ENCODE measurements at regions not wholly inside any gene's neighbourhood (a gene's known extent, or its start where the extent isn't known, plus 50 kb on each side); places are given as distances from the start of the nearest gene placed in this dataset.

DNA sequence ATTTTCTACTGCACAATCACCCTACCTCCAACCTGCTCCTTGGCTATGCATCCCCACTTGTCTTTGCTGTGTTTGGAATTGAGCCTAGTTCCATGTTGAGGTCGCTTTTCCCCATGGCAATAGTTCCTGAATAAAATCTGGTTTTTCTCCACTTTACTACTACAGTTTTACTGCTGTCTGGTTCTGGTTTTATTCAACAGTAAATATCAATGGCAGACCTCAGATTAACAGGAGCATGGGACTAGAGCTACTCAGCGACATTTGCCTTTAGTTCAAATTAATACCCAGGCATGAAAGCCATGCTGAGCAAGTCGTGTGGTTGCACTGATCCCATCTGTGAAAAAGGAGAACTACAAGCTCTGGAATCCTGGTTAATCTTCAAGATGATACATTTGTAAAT lies 460.3 kb downstream of the GRXCR1 start:
- no peak overlapping the region for H2AFZ ChIP-seq (ENCODE audit: low read depth, low read length)
- H3K27ac ChIP-seq (ENCODE audit: insufficient read depth, low read depth, low read length) = no peak overlapping the region
- H3K27me3 ChIP-seq (ENCODE audit: control insufficient read depth in 2 of 2, insufficient read depth in 2 of 2, low read length in 2 of 2) = no peaks in the 10 kb centered on the region
- no TSS peak for BruUV-seq (replicated peaks)
- intact Hi-C loops (cut with micrococcal nuclease) (no loop called here), dilution Hi-C loops (cut with MboI; ENCODE audit: extremely low pct_ligation_motif_present, low sequenced_read_pairs) (no loop called here)
- no peak overlapping the region for H3K4me2 ChIP-seq (ENCODE audit: insufficient read depth, low read length)
- H3K4me1 ChIP-seq (ENCODE audit: control insufficient read depth, extremely low read depth, insufficient read depth, low read length) = no peaks in the 10 kb centered on the region
- H3K36me3 ChIP-seq (ENCODE audit: control insufficient read depth in 2 of 2, extremely low read depth in 1 of 2, insufficient read depth in 2 of 2, low read length in 2 of 2) = no peaks in the 10 kb centered on the region
- TF ChIP-seq MAX (IDR thresholded peaks at IDR 0.05; ENCODE audit: insufficient read depth, insufficient read length) (no peak), POLR2A (IDR thresholded peaks at IDR 0.05; ENCODE audit: low read depth, low read length) (no peak), JUN (IDR thresholded peaks at IDR 0.05; ENCODE audit: borderline replicate concordance, insufficient read depth, insufficient read length, low read depth) (no peak), FOS (IDR thresholded peaks at IDR 0.05; ENCODE audit: borderline replicate concordance, insufficient read depth, low read length) (no peak)
- no peaks in the 10 kb centered on the region for H3K79me2 ChIP-seq (ENCODE audit: control insufficient read depth, insufficient read depth, low read length)
- ChIA-PET POLR2A (no interaction called here), CTCF (no interaction called here)
- H3K9me3 ChIP-seq (replicated peaks; ENCODE audit: control insufficient read depth, insufficient read depth, low read length) = no peaks in the 10 kb centered on the region
- no peaks in the 10 kb centered on the region for H4K20me1 ChIP-seq (replicated peaks; ENCODE audit: control insufficient read depth, extremely low read depth, insufficient read depth, low read length)
- no peak overlapping the region for H3K4me3 ChIP-seq (replicated peaks in 1 of 3; ENCODE audit: insufficient read depth in 1 of 3, low read depth in 1 of 3, low read length in 3 of 3)
- DNase-seq (ENCODE audit: low read depth, low spot score) = no peak
- H3K9ac ChIP-seq (replicated peaks; ENCODE audit: extremely low read depth, insufficient read depth, low read length) = no peak overlapping the region
- no peak for FAIRE-seq
- no peaks in the 10 kb centered on the region for H3K9me1 ChIP-seq (replicated peaks; ENCODE audit: control insufficient read depth, extremely low read depth, insufficient read depth, low read length)

GRCh38 chr4:43353552-43353951 lies 461.0 kb downstream of the GRXCR1 start:
- H3K9me3 ChIP-seq (replicated peaks; ENCODE audit: control insufficient read depth, insufficient read depth, low read length) = no peaks in the 10 kb centered on the region
- no peaks in the 10 kb centered on the region for H3K27me3 ChIP-seq (ENCODE audit: control insufficient read depth in 2 of 2, insufficient read depth in 2 of 2, low read length in 2 of 2)
- intact Hi-C loops (cut with micrococcal nuclease) = no loop called here
- H3K9me1 ChIP-seq (replicated peaks; ENCODE audit: control insufficient read depth, extremely low read depth, insufficient read depth, low read length) = no peaks in the 10 kb centered on the region
- H3K4me1 ChIP-seq (ENCODE audit: control insufficient read depth, extremely low read depth, insufficient read depth, low read length) = no peaks in the 10 kb centered on the region
- dilution Hi-C loops (cut with MboI; ENCODE audit: extremely low pct_ligation_motif_present, low sequenced_read_pairs) = no loop called here
- H3K4me3 ChIP-seq (replicated peaks in 1 of 3; ENCODE audit: insufficient read depth in 1 of 3, low read depth in 1 of 3, low read length in 3 of 3) = no peak overlapping the region
- no peak overlapping the region for H3K4me2 ChIP-seq (ENCODE audit: insufficient read depth, low read length)
- no peak overlapping the region for H2AFZ ChIP-seq (ENCODE audit: low read depth, low read length)
- no peak for DNase-seq (ENCODE audit: low read depth, low spot score)
- POLR2A ChIA-PET = no interaction called here
- H3K27ac ChIP-seq (ENCODE audit: insufficient read depth, low read depth, low read length) = no peak overlapping the region
- H3K79me2 ChIP-seq (ENCODE audit: control insufficient read depth, insufficient read depth, low read length) = no peaks in the 10 kb centered on the region
- BruUV-seq (replicated peaks) = no TSS peak
- no peak overlapping the region for H3K9ac ChIP-seq (replicated peaks; ENCODE audit: extremely low read depth, insufficient read depth, low read length)
- TF ChIP-seq JUN (IDR thresholded peaks at IDR 0.05; ENCODE audit: borderline replicate concordance, insufficient read depth, insufficient read length, low read depth) = no peak
- TF ChIP-seq EZH2 (IDR thresholded peaks at IDR 0.05; ENCODE audit: borderline replicate concordance, low read depth, low read length, severe bottlenecking) = no peak
- no peak for TF ChIP-seq FOS (IDR thresholded peaks at IDR 0.05; ENCODE audit: borderline replicate concordance, insufficient read depth, low read length)
- no peak for TF ChIP-seq MAX (IDR thresholded peaks at IDR 0.05; ENCODE audit: insufficient read depth, insufficient read length)
- no peaks in the 10 kb centered on the region for H3K36me3 ChIP-seq (ENCODE audit: control insufficient read depth in 2 of 2, extremely low read depth in 1 of 2, insufficient read depth in 2 of 2, low read length in 2 of 2)
- CTCF ChIA-PET = no interaction called here
- H4K20me1 ChIP-seq (replicated peaks; ENCODE audit: control insufficient read depth, extremely low read depth, insufficient read depth, low read length) = no peaks in the 10 kb centered on the region
- no peak for FAIRE-seq
